IMR-90 (cell line): ENCODE measurements at regions not wholly inside any gene's neighbourhood (a gene's known extent, or its start where the extent isn't known, plus 50 kb on each side); places are given as distances from the start of the nearest gene placed in this dataset.

Experiments used
- ATAC-seq: fragments of 200-7000 bp; cut with Tn5 transposase; 2 replicates; pipeline ENCODE4 v1.9.1; 2020; ENCODE audit warnings: low read depth, mild to moderate bottlenecking, moderate library complexity
- BruUV-seq: library from RNA; stranded (reverse); fragments of 400-500 nt; replicated peaks from 2 replicates; lab custom pipeline; 2021; lab: Mats Ljungman, UMichigan
- CTCF ChIA-PET: fragments of 300-600 bp; formaldehyde crosslinking; extraction: SDS; loops from one replicate; lab custom pipeline; 2021; ENCODE audit warnings: antibody characterized with exemption; lab: Yijun Ruan, JAX
- POLR2A ChIA-PET: fragments of 300-600 bp; sonication (Branson Sonifier 250); formaldehyde crosslinking; loops from one replicate; lab custom pipeline; 2022; ENCODE audit warnings: antibody characterized with exemption; ENCODE audit not compliant: unreplicated experiment; lab: Charles Lee
- DNase-seq: peaks from one replicate; pipeline ENCODE4 v3.0.0; 2013
- H2AFZ ChIP-seq: replicated peaks from 2 replicates; pipeline ENCODE3; 2013; ENCODE audit warnings: low read length, mild to moderate bottlenecking; ENCODE audit not compliant: poor library complexity
- H2AK5ac ChIP-seq: 2 replicates; pipeline ENCODE4 v1.6.1; 2013; ENCODE audit warnings: low read depth, low read length, inconsistent platforms
- H2AK9ac ChIP-seq: replicated peaks from 2 replicates; pipeline ENCODE3; 2013; ENCODE audit warnings: mild to moderate bottlenecking, low read depth, low read length, moderate library complexity; ENCODE audit not compliant: poor library complexity
- H2BK120ac ChIP-seq: 2 replicates; pipeline ENCODE4 v1.6.1; 2013; ENCODE audit warnings: low read depth, low read length, inconsistent platforms
- H2BK15ac ChIP-seq: 3 replicates; pipeline ENCODE4 v1.6.1; 2013; ENCODE audit warnings: low read depth, low read length, inconsistent platforms
- H2BK20ac ChIP-seq: 2 replicates; pipeline ENCODE4 v1.6.1; 2013; ENCODE audit warnings: low read depth, mild to moderate bottlenecking, inconsistent platforms, low read length, moderate library complexity
- H2BK5ac ChIP-seq: 2 replicates; pipeline ENCODE4 v1.6.1; 2013; ENCODE audit warnings: mild to moderate bottlenecking, low read depth, low read length, inconsistent platforms; ENCODE audit not compliant: poor library complexity, severe bottlenecking
- H3K14ac ChIP-seq: replicated peaks from 2 replicates; pipeline ENCODE4 v1.6.1; 2013; ENCODE audit warnings: low read depth, low read length, inconsistent platforms
- H3K18ac ChIP-seq: 2 replicates; pipeline ENCODE4 v1.6.1; 2013; ENCODE audit warnings: low read depth, low read length, control low read depth
- H3K23ac ChIP-seq: 2 replicates; pipeline ENCODE4 v1.6.1; 2013; ENCODE audit warnings: low read depth, low read length, inconsistent platforms
- H3K27ac ChIP-seq: 2 replicates; pipeline ENCODE4 v1.5.1; 2013; ENCODE audit warnings: mild to moderate bottlenecking, control low read depth, low read length; ENCODE audit not compliant: insufficient read depth
- H3K27me3 ChIP-seq: 2 replicates; pipeline ENCODE4 v1.6.1; 2013; ENCODE audit warnings: low read length; ENCODE audit not compliant: control insufficient read depth, insufficient read depth
- H3K36me3 ChIP-seq: 2 replicates; pipeline ENCODE4 v1.6.1; 2013; ENCODE audit warnings: low read length, mixed read lengths; ENCODE audit not compliant: control insufficient read depth, insufficient read depth
- H3K4ac ChIP-seq: 2 replicates; pipeline ENCODE4 v1.6.1; 2013; ENCODE audit warnings: low read depth, low read length, inconsistent platforms
- H3K4me1 ChIP-seq: 2 replicates; pipeline ENCODE4 v1.6.1; 2013; ENCODE audit warnings: low read length, mixed read lengths; ENCODE audit not compliant: control insufficient read depth, insufficient read depth
- H3K4me2 ChIP-seq: 2 replicates; pipeline ENCODE4 v1.6.1; 2013; ENCODE audit warnings: low read depth, mild to moderate bottlenecking, control low read depth, low read length, moderate library complexity
- H3K4me3 ChIP-seq: 2 replicates; pipeline ENCODE4 v1.5.1; 2013; ENCODE audit warnings: low read depth, mild to moderate bottlenecking, control low read depth, low read length, moderate library complexity; ENCODE audit not compliant: insufficient read depth
- H3K56ac ChIP-seq: 2 replicates; pipeline ENCODE4 v1.6.1; 2013; ENCODE audit warnings: low read length, inconsistent platforms; ENCODE audit not compliant: insufficient read depth; ENCODE audit errors: extremely low read depth
- H3K79me1 ChIP-seq, 2 experiments: 2 replicates each; pipeline ENCODE4 v1.6.1; 2013; ENCODE audit warnings: low read length in 2 of 2, inconsistent platforms in 1 of 2, low read depth in 1 of 2
- H3K9ac ChIP-seq: 2 replicates; pipeline ENCODE4 v1.6.1; 2013; ENCODE audit warnings: low read depth, low read length, control low read depth
- H3K9me1 ChIP-seq: 2 replicates; pipeline ENCODE4 v1.6.1; 2013; ENCODE audit warnings: low read length, inconsistent platforms; ENCODE audit not compliant: insufficient read depth
- H3K9me3 ChIP-seq: 2 replicates; pipeline ENCODE4 v1.6.1; 2013; ENCODE audit warnings: low read length; ENCODE audit not compliant: control insufficient read depth, insufficient read depth
- H4K20me1 ChIP-seq: 2 replicates; pipeline ENCODE4 v1.6.1; 2013; ENCODE audit warnings: low read length, inconsistent platforms; ENCODE audit not compliant: insufficient read depth
- H4K5ac ChIP-seq: 2 replicates; pipeline ENCODE4 v1.6.1; 2013; ENCODE audit warnings: mild to moderate bottlenecking, low read depth, low read length, control low read depth
- H4K8ac ChIP-seq, 2 experiments: 2 replicates each; pipeline ENCODE4 v1.6.1; 2013; ENCODE audit warnings: low read depth in 2 of 2, low read length in 2 of 2, control low read depth in 1 of 2, inconsistent platforms in 1 of 2
- H4K91ac ChIP-seq: 2 replicates; pipeline ENCODE4 v1.6.1; 2013; ENCODE audit warnings: low read depth, low read length, inconsistent platforms; ENCODE audit not compliant: insufficient read depth
- BHLHE40 ChIP-seq: fragments of 150-350 bp; IDR thresholded peaks from 2 replicates; pipeline ENCODE4 v1.6.1; 2016; ENCODE audit warnings: mild to moderate bottlenecking, low read depth, low read length
- CEBPB ChIP-seq: IDR thresholded peaks from 2 replicates; pipeline ENCODE4 v1.6.1; 2012; ENCODE audit warnings: low read depth, low read length, improper control_type of control experiment
- CHD1 ChIP-seq: IDR thresholded peaks from 2 replicates; pipeline ENCODE4 v1.6.1; 2012; ENCODE audit warnings: low read depth, low read length, improper control_type of control experiment
- MAZ ChIP-seq: IDR thresholded peaks from 2 replicates; pipeline ENCODE4 v1.6.1; 2012; ENCODE audit warnings: low read depth, mild to moderate bottlenecking, low read length, improper control_type of control experiment, moderate library complexity, borderline replicate concordance
- MXI1 ChIP-seq: IDR thresholded peaks from 2 replicates; pipeline ENCODE4 v1.6.1; 2012; ENCODE audit warnings: low read depth, mild to moderate bottlenecking, low read length, moderate library complexity, borderline replicate concordance
- NFE2L2 ChIP-seq: fragments of 150-350 bp; IDR thresholded peaks from 2 replicates; pipeline ENCODE4 v1.6.1; 2016; ENCODE audit warnings: low read depth, mild to moderate bottlenecking, low read length
- POLR2A ChIP-seq: IDR thresholded peaks from 2 replicates; pipeline ENCODE4 v1.6.1; 2012; ENCODE audit warnings: mild to moderate bottlenecking, low read depth, low read length
- RAD21 ChIP-seq: IDR thresholded peaks from 2 replicates; pipeline ENCODE4 v1.6.1; 2012; ENCODE audit warnings: low read length, improper control_type of control experiment
- RCOR1 ChIP-seq: IDR thresholded peaks from 2 replicates; pipeline ENCODE4 v1.6.1; 2012; ENCODE audit warnings: mild to moderate bottlenecking, low read length, improper control_type of control experiment; ENCODE audit not compliant: insufficient replicate concordance
- RFX5 ChIP-seq: IDR thresholded peaks from 2 replicates; pipeline ENCODE4 v1.8.0; 2012; ENCODE audit warnings: low read depth, mild to moderate bottlenecking, low read length, moderate library complexity
- WGBS, 2 experiments: methylation state at CpG; one replicate each; pipeline versions ENCODE4 v1.1.5 to v1.1.7; 2013; ENCODE audit warnings: missing lambda C conversion rate in 2 of 2; ENCODE audit not compliant: insufficient read length in 1 of 2; ENCODE audit errors: extremely low coverage in 2 of 2; 5-methylcytosine and 5-hydroxymethylcytosine counted together
- dilution Hi-C: fragments of 300-500 bp; cut with HindIII; formaldehyde crosslinking; loops from one replicate; pipeline ENCODE4 v1.14.3; 2018; ENCODE audit warnings: low sequenced_read_pairs; ENCODE audit not compliant: unreplicated experiment
- in situ Hi-C: fragments of 300-500 bp; cut with MboI; formaldehyde crosslinking; loops from 3 replicates; pipeline ENCODE4 v1.14.3; 2019; ENCODE audit warnings: low sequenced_read_pairs, inconsistent platforms, mixed read lengths
- intact Hi-C: fragments of 100-400 bp; cut with micrococcal nuclease; formaldehyde crosslinking; loops from 2 replicates; pipeline ENCODE4 v1.10.0; 2022
- TF ChIP-seq, protein P1 (sequence below): fragments of 150-350 bp; IDR thresholded peaks from 2 replicates; pipeline ENCODE4 v1.6.1; 2016; ENCODE audit warnings: low read depth, mild to moderate bottlenecking, low read length, moderate library complexity, borderline replicate concordance
- TF ChIP-seq, protein P2 (sequence below): fragments of 150-350 bp; IDR thresholded peaks from 2 replicates; pipeline ENCODE4 v1.6.1; 2017; ENCODE audit warnings: mild to moderate bottlenecking, antibody characterized with exemption, low read length, low read depth
- TF ChIP-seq, protein P3 (sequence below): conservative IDR thresholded peaks from 2 replicates; pipeline ENCODE4 v1.5.1; 2012; ENCODE audit warnings: mild to moderate bottlenecking, low read depth, low read length, improper control_type of control experiment

DNA sequence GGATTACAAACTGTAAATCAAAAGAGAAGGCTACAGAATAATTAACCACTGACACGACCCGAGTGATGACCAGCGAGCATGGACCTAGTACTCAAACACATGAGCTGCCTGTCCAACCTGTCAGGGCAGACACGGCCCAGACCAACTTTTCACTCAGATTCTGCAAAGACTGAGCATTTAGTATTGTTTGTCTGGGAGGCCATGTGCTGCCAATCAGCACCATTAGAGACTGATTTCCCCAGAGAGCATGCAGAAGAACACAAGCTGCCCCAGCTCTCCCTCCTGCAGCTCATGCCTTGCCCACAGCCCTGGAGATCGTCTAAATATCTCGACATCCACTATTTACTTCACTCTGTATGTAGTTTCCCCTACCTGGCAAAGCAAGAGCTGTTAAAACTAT lies 172.6 kb upstream of the INHBA start:
- no peak overlapping the region for H3K14ac ChIP-seq
- H3K79me1 ChIP-seq, result peaks cover 0 to 4% of the 10 kb centered on the region in 2 experiments; a peak in 2 of 4 replicates
- dilution Hi-C loops, result no loop called here
- intact Hi-C loops, result no loop called here
- CTCF ChIA-PET, result no interaction called here
- H3K4me3 ChIP-seq, result no peak overlapping the region
- no peak overlapping the region for H3K9ac ChIP-seq
- 0 out of 2 replicates have a peak overlapping the region, but pooled peaks have one; percentile 7 for H3K4ac ChIP-seq
- H3K36me3 ChIP-seq, result no peaks in the 10 kb centered on the region
- DNase-seq, result no peak
- no peak overlapping the region for H2BK15ac ChIP-seq
- no peak for TF ChIP-seq RCOR1
- TF ChIP-seq, protein P1, sequence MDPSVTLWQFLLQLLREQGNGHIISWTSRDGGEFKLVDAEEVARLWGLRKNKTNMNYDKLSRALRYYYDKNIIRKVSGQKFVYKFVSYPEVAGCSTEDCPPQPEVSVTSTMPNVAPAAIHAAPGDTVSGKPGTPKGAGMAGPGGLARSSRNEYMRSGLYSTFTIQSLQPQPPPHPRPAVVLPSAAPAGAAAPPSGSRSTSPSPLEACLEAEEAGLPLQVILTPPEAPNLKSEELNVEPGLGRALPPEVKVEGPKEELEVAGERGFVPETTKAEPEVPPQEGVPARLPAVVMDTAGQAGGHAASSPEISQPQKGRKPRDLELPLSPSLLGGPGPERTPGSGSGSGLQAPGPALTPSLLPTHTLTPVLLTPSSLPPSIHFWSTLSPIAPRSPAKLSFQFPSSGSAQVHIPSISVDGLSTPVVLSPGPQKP, result no peak
- no peak for TF ChIP-seq RAD21
- no peak for TF ChIP-seq NFE2L2
- TF ChIP-seq BHLHE40, result no peak
- no peak for TF ChIP-seq MAZ
- TF ChIP-seq, protein P2, sequence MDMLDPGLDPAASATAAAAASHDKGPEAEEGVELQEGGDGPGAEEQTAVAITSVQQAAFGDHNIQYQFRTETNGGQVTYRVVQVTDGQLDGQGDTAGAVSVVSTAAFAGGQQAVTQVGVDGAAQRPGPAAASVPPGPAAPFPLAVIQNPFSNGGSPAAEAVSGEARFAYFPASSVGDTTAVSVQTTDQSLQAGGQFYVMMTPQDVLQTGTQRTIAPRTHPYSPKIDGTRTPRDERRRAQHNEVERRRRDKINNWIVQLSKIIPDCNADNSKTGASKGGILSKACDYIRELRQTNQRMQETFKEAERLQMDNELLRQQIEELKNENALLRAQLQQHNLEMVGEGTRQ, result no peak
- TF ChIP-seq POLR2A, result no peak
- TF ChIP-seq RFX5, result no peak
- TF ChIP-seq MXI1, result no peak
- TF ChIP-seq, protein P3, sequence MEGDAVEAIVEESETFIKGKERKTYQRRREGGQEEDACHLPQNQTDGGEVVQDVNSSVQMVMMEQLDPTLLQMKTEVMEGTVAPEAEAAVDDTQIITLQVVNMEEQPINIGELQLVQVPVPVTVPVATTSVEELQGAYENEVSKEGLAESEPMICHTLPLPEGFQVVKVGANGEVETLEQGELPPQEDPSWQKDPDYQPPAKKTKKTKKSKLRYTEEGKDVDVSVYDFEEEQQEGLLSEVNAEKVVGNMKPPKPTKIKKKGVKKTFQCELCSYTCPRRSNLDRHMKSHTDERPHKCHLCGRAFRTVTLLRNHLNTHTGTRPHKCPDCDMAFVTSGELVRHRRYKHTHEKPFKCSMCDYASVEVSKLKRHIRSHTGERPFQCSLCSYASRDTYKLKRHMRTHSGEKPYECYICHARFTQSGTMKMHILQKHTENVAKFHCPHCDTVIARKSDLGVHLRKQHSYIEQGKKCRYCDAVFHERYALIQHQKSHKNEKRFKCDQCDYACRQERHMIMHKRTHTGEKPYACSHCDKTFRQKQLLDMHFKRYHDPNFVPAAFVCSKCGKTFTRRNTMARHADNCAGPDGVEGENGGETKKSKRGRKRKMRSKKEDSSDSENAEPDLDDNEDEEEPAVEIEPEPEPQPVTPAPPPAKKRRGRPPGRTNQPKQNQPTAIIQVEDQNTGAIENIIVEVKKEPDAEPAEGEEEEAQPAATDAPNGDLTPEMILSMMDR, result no peak
- no peak for TF ChIP-seq CEBPB
- no peak for TF ChIP-seq CHD1
- 75% methylated on average over 5 of the region's 6 CpGs; no CpG with 5 or more reads in 1 of the 2 experiments for WGBS, 2 experiments
- H3K9me1 ChIP-seq, result peaks cover 7% of the 10 kb centered on the region
- H2BK20ac ChIP-seq, result no peak overlapping the region
- peak overlapping the region; percentile 23 for H2AFZ ChIP-seq
- no peak overlapping the region for H4K8ac ChIP-seq
- in situ Hi-C loops, result no loop called here
- H4K5ac ChIP-seq, result no peak overlapping the region
- H2BK5ac ChIP-seq, result no peak overlapping the region
- peaks cover 17% of the 10 kb centered on the region for H3K4me1 ChIP-seq
- H4K91ac ChIP-seq, result 0 out of 2 replicates have a peak overlapping the region, but pooled peaks have one; percentile 8
- no peak overlapping the region for H3K56ac ChIP-seq
- no peaks in the 10 kb centered on the region for H4K20me1 ChIP-seq
- H3K27ac ChIP-seq, result no peak overlapping the region
- H2AK9ac ChIP-seq, result no peak overlapping the region
- no peak overlapping the region for H2BK120ac ChIP-seq
- ATAC-seq, result no peak
- H2AK5ac ChIP-seq, result no peak overlapping the region
- H3K18ac ChIP-seq, result no peak overlapping the region
- no peak overlapping the region for H3K4me2 ChIP-seq
- POLR2A ChIA-PET, result no interaction called here
- H3K23ac ChIP-seq, result no peak overlapping the region
- H3K9me3 ChIP-seq, result no peaks in the 10 kb centered on the region
- no peaks in the 10 kb centered on the region for H3K27me3 ChIP-seq
- BruUV-seq, result no TSS peak
